Vagina (tissue), 2 donors: ENCODE measurements at regions not wholly inside any gene's neighbourhood (a gene's known extent, or its start where the extent isn't known, plus 50 kb on each side); places are given as distances from the start of the nearest gene placed in this dataset.

Experiments used
- POLR2AphosphoS5 ChIP-seq, 2 donors: sonication (generic); formaldehyde crosslinking; IDR thresholded peaks; one replicate each; pipeline ENCODE4 v1.9.0; 2017; ENCODE audit warnings: antibody characterized with exemption in 2 of 2, mild to moderate bottlenecking in 2 of 2, low read depth in 1 of 2; ENCODE audit not compliant: insufficient read depth in 1 of 2
- TF ChIP-seq, protein P1 (sequence below), 3 experiments: fragments of 450-650 bp in 2 of 3; fragments of 200-600 bp in 1 of 3; sonication (generic) in 1 of 3; IDR thresholded peaks; one replicate each; pipeline ENCODE4 v1.5.1; 2017 to 2019; ENCODE audit warnings: antibody characterized with exemption in 3 of 3, mild to moderate bottlenecking in 2 of 3, moderate library complexity in 2 of 3

DNA sequence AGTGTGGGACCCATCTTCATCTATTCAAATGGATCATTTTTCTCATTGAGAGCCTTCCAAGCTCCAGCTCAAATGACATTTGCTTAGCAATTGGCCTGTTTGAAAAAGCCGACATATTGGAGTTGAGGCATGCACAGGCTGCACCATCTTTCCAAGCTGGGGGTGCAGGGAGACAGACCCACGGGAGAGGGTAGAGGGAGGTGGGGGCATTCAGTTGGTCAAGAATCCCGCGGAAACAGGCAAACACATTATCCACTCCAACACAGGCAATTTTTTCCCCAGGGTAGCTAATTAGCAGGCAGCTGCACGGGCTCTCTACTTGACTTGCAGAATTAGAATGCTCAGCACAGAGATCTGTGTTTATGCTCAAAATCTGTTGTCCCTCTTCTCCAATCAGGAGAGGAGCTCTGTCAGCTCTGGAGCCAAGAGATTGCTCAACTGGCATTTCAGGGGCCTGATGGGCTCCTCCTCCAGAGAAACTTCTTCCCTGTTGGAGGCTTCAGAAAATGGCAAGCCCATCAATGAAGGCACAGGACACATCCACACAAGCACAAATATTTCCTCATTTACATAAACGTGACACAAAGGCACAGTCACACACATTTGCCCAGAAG is 267.8 kb downstream of the FOXD2 start:
- TF ChIP-seq, protein P1, sequence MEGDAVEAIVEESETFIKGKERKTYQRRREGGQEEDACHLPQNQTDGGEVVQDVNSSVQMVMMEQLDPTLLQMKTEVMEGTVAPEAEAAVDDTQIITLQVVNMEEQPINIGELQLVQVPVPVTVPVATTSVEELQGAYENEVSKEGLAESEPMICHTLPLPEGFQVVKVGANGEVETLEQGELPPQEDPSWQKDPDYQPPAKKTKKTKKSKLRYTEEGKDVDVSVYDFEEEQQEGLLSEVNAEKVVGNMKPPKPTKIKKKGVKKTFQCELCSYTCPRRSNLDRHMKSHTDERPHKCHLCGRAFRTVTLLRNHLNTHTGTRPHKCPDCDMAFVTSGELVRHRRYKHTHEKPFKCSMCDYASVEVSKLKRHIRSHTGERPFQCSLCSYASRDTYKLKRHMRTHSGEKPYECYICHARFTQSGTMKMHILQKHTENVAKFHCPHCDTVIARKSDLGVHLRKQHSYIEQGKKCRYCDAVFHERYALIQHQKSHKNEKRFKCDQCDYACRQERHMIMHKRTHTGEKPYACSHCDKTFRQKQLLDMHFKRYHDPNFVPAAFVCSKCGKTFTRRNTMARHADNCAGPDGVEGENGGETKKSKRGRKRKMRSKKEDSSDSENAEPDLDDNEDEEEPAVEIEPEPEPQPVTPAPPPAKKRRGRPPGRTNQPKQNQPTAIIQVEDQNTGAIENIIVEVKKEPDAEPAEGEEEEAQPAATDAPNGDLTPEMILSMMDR (IDR thresholded peaks at IDR 0.05) = no peak
- TF ChIP-seq POLR2AphosphoS5 (IDR thresholded peaks at IDR 0.05; ENCODE audit: insufficient read depth in 1 of 2, low read depth in 1 of 2) = no peak
